PC-9 (cell line): ENCODE measurements at regions not wholly inside any gene's neighbourhood (a gene's known extent, or its start where the extent isn't known, plus 50 kb on each side); places are given as distances from the start of the nearest gene placed in this dataset.

Experiments
- EZH2 ChIP-seq: fragments of 200-600 bp; sonication (generic); IDR thresholded peaks from 2 replicates; pipeline ENCODE4 v1.8.0; 2017; ENCODE audit warnings: antibody characterized with exemption, low read depth
- TF ChIP-seq, protein P1 (sequence below): fragments of 200-600 bp; sonication (generic); conservative IDR thresholded peaks from 2 replicates; pipeline ENCODE4 v1.6.1; 2017; ENCODE audit warnings: mixed run types, antibody characterized with exemption, mild to moderate bottlenecking, moderate library complexity

GRCh38 chr3:170713653-170714052 is 127.8 kb upstream of the SLC7A14 start:
- TF ChIP-seq, protein P1, sequence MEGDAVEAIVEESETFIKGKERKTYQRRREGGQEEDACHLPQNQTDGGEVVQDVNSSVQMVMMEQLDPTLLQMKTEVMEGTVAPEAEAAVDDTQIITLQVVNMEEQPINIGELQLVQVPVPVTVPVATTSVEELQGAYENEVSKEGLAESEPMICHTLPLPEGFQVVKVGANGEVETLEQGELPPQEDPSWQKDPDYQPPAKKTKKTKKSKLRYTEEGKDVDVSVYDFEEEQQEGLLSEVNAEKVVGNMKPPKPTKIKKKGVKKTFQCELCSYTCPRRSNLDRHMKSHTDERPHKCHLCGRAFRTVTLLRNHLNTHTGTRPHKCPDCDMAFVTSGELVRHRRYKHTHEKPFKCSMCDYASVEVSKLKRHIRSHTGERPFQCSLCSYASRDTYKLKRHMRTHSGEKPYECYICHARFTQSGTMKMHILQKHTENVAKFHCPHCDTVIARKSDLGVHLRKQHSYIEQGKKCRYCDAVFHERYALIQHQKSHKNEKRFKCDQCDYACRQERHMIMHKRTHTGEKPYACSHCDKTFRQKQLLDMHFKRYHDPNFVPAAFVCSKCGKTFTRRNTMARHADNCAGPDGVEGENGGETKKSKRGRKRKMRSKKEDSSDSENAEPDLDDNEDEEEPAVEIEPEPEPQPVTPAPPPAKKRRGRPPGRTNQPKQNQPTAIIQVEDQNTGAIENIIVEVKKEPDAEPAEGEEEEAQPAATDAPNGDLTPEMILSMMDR: no peak
- no peak for TF ChIP-seq EZH2
